OCI-LY3 (cell line): ENCODE measurements at regions not wholly inside any gene's neighbourhood (a gene's known extent, or its start where the extent isn't known, plus 50 kb on each side); places are given as distances from the start of the nearest gene placed in this dataset.

ENCODE experiments used
- CTCF ChIP-seq: fragments of 200-600, 300-600 bp; sonication (generic); IDR thresholded peaks from 2 replicates; pipeline ENCODE4 v1.5.1; 2014; ENCODE audit warnings: antibody characterized with exemption, low read length, low read depth
- EZH2phosphoT487 ChIP-seq: fragments of 200-600 bp; shearing (Covaris generic); IDR thresholded peaks from 2 replicates; pipeline ENCODE4 v1.6.1; 2018; ENCODE audit warnings: antibody characterized with exemption, mixed run types, low read depth

DNA sequence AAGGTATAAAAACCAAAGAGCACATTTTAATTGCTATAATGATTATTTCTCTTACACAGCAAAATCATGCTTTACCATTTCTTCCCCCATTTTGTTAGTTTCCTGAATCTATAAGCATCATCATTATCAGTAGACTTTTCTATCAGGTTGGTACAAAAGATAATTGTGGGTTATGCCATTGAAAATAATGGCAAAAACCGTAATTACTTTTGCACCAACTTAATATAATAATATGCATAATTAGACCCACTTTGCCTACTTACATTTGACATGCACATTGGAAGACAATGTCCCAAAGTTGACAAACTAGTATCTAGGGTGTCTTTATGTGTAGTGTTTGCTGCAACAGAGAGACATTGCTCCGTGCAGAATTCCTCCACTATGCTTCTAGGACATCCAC lies 594.2 kb downstream of the LMO4 start:
- TF ChIP-seq CTCF (no peak), EZH2phosphoT487 (no peak)
